ENCODE measurements at regions not wholly inside any gene's neighbourhood (a gene's known extent, or its start where the extent isn't known, plus 50 kb on each side); places are given as distances from the start of the nearest gene placed in this dataset.

- Histone ChIP-seq H3K9me3 (no peaks in the 10 kb centered on the region), H3K27ac (peak overlapping the region; percentile 41), H3K4me1 (peaks cover 37% of the 10 kb centered on the region), H3K4me3 (no peak overlapping the region), H3K36me3 (no peaks in the 10 kb centered on the region), H3K27me3 (no peaks in the 10 kb centered on the region)
- intact Hi-C loops (cut with DNase I) = loop anchor here (5.0 to 10.0 kb wide), 2 partner anchors 73 to 135 kb away; no protein-coding TSS in a partner anchor
- no peak for DNase-seq (ENCODE audit: extremely low spot score in 2 of 2)
- no peak for TF ChIP-seq CTCF (IDR thresholded peaks at IDR 0.05)
- TF ChIP-seq POLR2A (IDR thresholded peaks at IDR 0.05) = no peak
- peak; percentile 51 to 80 for TF ChIP-seq POLR2AphosphoS5 (IDR thresholded peaks at IDR 0.05; ENCODE audit: insufficient read depth in 1 of 2, low read depth in 1 of 2)
Observed at GRCh38 chr2:120539937-120540718, 194.2 kb downstream of the INHBB start.

GRCh38 chr2:120540719-120541552, 194.7 kb upstream of the GLI2 start:
- Histone ChIP-seq H3K27ac (peak overlapping the region; percentile 31), H3K36me3 (no peaks in the 10 kb centered on the region), H3K4me3 (no peak overlapping the region), H3K27me3 (no peaks in the 10 kb centered on the region), H3K4me1 (peaks cover 44% of the 10 kb centered on the region), H3K9me3 (no peaks in the 10 kb centered on the region)
- TF ChIP-seq POLR2AphosphoS5 (IDR thresholded peaks at IDR 0.05; ENCODE audit: insufficient read depth in 1 of 2, low read depth in 1 of 2) (peak in 1 of 2 donors; percentile 39), POLR2A (IDR thresholded peaks at IDR 0.05) (no peak), CTCF (IDR thresholded peaks at IDR 0.05) (no peak)
- DNase-seq (ENCODE audit: extremely low spot score in 2 of 2) = no peak
- intact Hi-C loops (cut with DNase I) = loop anchor here (10.0 kb wide), 1 partner anchor 134 kb away; no protein-coding TSS in a partner anchor

GRCh38 chr2:120541553-120541932, 194.1 kb upstream of the GLI2 start:
- Histone ChIP-seq H3K4me3 (no peak overlapping the region), H3K27ac (peak overlapping the region; percentile 31), H3K9me3 (no peaks in the 10 kb centered on the region), H3K27me3 (no peaks in the 10 kb centered on the region), H3K4me1 (peaks cover 45% of the 10 kb centered on the region), H3K36me3 (no peaks in the 10 kb centered on the region)
- no peak for TF ChIP-seq CTCF (IDR thresholded peaks at IDR 0.05)
- no peak for TF ChIP-seq POLR2AphosphoS5 (IDR thresholded peaks at IDR 0.05; ENCODE audit: insufficient read depth in 1 of 2, low read depth in 1 of 2)
- no peak for TF ChIP-seq POLR2A (IDR thresholded peaks at IDR 0.05)
- intact Hi-C loops (cut with DNase I) = loop anchor here (10.0 kb wide), 1 partner anchor 133 kb away; no protein-coding TSS in a partner anchor
- no peak for DNase-seq (ENCODE audit: extremely low spot score in 2 of 2)

- no peak overlapping the region for H3K27ac ChIP-seq
- no peaks in the 10 kb centered on the region for H3K9me3 ChIP-seq
- H3K4me3 ChIP-seq = no peak overlapping the region
- peaks cover 45% of the 10 kb centered on the region for H3K4me1 ChIP-seq
- TF ChIP-seq POLR2AphosphoS5 (IDR thresholded peaks at IDR 0.05; ENCODE audit: insufficient read depth in 1 of 2, low read depth in 1 of 2) = no peak
- TF ChIP-seq CTCF (IDR thresholded peaks at IDR 0.05) = no peak
- no peak for TF ChIP-seq POLR2A (IDR thresholded peaks at IDR 0.05)
- H3K36me3 ChIP-seq = no peaks in the 10 kb centered on the region
- no peaks in the 10 kb centered on the region for H3K27me3 ChIP-seq
- intact Hi-C loops (cut with DNase I) = loop anchor here (10.0 kb wide), 1 partner anchor 133 kb away; no protein-coding TSS in a partner anchor
- no peak for DNase-seq (ENCODE audit: extremely low spot score in 2 of 2)
Observed at GRCh38 chr2:120541972-120542670, 193.5 kb upstream of the GLI2 start.

All from vagina (tissue), 2 donors.